Suprapubic skin (tissue), 4 donors: ENCODE measurements at regions not wholly inside any gene's neighbourhood (a gene's known extent, or its start where the extent isn't known, plus 50 kb on each side); places are given as distances from the start of the nearest gene placed in this dataset.

Experiments used
- POLR2A ChIP-seq, 2 donors: fragments of 450-650 bp; IDR thresholded peaks; one replicate each; pipeline ENCODE4 v1.6.1; 2017; ENCODE audit warnings: antibody characterized with exemption in 2 of 2, mild to moderate bottlenecking in 2 of 2, moderate library complexity in 2 of 2
- POLR2AphosphoS5 ChIP-seq, 3 donors: sonication (generic); formaldehyde crosslinking; IDR thresholded peaks; one replicate each; pipeline ENCODE4 v1.6.1; 2017; ENCODE audit warnings: antibody characterized with exemption in 3 of 3

DNA sequence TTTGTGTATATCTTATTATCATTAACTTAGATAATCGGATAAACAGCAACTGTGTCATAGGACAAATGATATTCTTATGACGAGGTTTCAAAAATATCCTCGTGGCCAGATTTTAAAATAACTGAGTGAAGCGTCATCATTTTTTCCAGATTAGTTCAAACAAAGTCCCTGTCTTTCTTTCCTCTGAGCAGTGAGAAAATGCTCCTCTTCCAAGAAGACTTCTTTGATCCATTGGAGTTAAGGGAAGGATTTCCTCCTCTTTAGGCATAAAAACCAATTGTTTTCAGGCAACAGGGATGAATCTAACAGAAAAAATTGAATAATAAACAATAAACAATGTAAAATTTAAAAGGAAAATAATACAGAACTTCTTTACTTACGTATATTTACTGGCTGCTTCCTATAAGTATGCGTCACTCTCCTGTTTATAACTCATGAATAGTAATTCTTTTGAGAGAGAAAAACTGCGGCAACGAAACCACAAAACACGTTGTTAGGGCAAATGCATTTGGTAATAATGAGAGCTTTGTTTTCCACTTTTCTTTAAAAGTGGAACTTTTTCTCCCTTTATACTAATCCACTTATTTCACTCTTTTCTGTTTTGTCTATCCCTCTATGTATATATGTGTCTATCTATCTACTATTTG lies 419.4 kb upstream of the ONECUT1 start:
- TF ChIP-seq POLR2A (IDR thresholded peaks at IDR 0.05) (no peak), POLR2AphosphoS5 (IDR thresholded peaks at IDR 0.05) (no peak)
